Fibroblast of the conjunctiva (primary cell): ENCODE measurements at regions not wholly inside any gene's neighbourhood (a gene's known extent, or its start where the extent isn't known, plus 50 kb on each side); places are given as distances from the start of the nearest gene placed in this dataset.

Source experiments
- DNase-seq: peaks from one replicate; pipeline ENCODE4 v3.0.0-alpha.2; 2010; ENCODE audit warnings: low read depth

DNA sequence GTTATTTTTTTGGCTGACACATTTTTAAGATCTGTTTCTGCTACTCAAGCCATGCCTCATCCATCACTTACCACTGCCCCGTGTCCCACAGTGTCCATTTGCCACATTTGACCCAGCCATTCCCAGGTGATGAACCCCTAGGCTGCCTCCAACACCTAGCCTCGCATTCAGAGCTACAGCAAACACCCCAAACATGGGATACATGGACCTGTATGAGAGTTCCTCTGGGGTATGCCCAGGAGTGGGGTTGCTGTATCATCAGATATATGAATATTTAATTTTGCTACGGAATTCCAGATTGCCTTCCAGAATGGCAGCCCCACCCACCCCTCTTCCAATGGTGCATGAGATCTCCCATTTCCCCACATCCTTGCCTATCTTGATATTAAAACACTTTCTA lies 190.1 kb upstream of the RNF32 start:
- DNase-seq: no peak

DNA sequence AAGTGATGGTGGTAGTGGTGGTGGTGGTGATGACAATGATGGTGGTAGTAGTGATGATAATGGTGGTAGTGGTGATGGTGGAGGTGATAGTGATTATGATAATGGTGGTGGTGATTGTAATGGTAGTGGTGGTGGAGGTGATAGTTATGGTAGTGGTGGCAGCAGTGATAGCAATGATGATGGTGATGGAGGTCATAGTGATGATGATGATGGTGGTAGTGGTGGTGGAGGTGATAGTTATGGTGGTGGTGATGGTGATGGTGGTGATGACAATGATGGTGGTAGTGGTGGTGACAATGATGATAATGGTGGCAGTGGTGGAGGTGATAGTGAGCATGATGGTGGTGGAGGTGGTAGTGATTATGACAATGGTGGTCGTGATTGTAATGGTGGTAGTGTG lies 191.7 kb upstream of the RNF32 start:
- DNase-seq: no peak

DNA sequence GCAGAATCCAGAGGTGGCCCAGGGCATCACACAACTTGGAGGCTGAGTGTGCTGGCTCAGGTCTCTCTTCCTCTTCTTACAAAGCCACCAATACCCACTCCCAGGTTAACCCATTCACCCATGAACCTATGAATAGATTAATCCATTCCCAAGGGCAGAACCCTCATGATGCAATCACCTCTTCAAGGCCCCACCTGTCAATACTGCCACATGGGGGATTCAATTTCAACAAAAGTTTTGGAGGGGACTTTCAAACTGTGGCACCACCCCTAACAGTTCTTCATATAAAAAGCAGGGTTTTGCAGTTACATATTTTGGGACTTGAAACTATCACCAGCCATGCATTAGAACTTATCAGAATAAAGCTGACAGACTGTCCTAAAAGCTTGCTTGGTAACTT lies 193.6 kb upstream of the RNF32 start:
- DNase-seq: no peak

DNA sequence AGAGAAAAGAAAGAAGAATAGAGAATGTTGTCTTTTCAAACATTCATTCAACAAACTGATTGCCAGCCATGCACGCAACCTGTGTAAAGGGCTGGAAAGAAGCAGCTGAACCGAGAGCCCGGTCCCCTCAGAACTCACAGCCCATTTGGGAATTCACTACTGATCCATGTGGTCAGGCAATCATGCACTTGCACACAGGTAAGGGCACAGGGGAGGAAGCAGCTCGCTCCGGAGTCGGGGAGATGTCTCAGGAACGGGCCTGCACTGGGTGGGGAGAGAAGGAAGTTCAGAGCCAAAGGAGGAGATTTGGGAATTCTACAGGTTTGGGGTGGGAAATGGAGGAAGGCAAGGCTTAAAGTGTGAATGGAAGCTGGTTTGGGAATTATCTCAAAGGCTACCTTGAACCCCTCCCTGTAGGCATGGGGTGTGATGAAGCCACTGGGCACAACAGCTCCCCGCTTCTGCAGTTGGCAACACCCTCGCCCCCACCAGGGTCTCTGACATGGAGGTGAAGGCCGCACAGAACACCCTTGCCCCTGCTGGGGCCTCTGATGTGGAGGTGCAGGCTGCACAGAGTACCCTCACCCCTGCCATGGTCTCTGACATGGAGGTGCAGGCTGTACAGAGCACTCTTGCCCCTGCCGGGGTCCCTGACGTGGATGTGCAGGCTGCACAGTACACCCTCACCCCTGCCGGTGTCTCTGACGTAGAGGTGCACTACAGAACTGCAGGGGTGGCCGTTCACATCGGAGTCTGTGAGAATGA lies 194.4 kb upstream of the RNF32 start:
- DNase-seq: no peak

DNA sequence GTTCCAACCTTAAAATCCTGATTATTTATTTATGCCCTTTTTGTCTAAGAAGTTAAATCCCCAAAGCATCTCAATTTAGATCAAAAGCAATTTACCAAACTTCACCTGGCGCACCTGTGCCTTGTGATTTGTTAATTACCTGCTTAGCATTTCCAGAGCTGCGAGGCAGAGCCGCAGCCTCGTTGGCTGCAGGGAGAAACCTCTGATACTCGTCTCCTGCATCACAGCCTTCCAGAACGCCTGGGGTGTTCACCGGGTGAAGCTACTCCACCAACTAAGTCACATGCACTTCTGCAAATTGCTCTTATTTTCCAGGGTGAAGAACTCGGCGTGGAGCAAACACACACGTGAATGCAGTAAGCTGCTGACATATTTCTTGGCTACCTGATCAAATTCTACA lies 198.1 kb upstream of the RNF32 start:
- DNase-seq: no peak

DNA sequence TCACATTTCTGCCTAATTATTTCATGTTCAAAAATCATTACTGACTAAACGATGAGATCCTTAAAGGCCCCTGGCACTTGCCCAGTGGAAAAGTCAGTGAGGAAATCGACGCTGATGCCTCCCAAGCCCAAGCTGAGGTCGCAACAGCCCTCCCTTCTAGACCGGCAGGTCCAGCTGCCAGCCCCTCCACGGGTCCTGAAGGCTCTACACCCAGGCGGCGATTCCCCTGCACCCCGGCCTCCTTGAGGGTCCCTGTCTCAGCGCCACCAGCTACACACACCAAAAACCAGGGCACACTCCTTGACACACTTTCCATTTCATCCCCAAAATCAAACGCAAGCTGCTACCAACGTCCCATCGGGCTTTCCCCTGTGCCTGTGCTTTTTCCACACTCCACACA lies 200.1 kb upstream of the RNF32 start:
- no peak for DNase-seq

DNA sequence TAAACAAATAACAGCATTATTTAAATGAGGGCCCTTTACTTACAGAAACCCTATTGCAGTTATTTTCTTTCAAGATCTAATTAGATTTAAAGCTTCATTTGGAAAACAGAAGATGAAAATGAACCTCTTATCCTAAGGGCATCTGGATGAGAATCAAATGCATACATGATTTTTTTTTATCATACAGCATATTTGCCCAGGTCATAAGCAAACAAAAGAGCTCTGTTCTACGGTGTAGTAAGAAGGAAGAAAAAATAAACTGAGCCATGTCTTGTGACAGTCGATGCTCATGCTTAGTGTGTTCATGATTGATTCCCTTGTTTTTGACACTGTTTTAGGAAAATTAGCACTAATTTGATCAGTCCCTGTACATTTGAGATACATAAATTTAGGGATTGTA lies 202.6 kb upstream of the RNF32 start:
- no peak for DNase-seq

DNA sequence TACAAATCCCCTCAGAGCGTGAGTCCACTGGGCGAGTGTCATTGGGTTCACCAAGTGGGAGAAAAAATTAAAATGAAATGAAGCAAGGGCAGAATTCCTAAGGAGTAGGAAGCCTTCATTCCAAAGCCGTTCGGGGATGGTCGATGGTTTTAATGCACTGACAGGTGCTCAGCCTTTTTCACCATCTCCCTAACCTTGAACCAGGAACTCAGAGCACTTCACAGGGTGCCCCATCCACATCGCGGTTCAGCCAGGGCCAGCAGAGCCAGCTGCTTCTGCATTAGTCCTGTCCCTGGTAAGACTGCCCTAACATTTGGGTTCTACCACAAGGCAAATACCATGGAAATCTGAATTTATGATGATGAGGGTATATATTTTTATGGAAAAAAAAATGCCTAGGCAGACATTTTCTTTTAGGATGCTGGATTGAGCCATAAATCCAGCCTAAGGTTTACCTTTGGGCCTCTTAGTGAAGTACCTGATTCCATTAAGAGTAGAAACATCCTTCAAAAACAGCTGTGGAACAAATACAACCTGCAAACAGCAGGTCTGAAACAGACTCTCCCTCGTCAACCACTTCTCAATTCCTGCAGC lies 203.5 kb upstream of the RNF32 start:
- no peak for DNase-seq

DNA sequence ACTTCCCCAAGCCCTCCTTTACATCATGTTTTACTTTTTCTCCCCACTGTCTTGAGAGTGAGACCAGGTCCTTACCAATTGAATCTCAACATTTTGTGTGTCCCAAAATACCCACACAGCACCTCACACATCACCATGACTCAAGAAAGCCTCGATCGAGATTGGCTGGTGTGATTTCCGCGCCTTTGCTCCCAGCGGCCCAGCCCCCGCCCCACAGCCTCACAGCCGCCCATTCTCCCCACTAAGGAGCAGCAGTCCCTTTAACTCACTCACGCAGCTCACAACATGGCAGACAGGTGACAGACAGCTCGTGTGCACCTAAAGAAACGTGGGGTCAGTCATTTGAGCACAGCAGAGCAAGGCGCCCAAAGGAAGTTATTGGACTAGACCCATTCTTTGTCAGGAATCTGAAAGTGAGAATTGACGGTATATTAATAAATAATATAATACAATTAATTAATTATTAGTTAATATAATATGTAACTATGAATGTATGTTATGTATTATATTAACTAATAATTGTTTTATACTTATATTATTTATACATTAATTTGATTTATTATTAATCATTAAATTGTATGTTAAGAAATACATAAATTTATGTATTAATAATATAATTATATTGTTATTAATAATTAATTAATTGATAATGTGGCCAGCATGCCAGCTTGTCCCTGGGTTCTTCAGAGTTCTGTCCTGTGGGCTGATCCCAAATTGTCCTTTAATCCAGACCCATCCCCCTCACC lies 204.9 kb upstream of the RNF32 start:
- DNase-seq: no peak

DNA sequence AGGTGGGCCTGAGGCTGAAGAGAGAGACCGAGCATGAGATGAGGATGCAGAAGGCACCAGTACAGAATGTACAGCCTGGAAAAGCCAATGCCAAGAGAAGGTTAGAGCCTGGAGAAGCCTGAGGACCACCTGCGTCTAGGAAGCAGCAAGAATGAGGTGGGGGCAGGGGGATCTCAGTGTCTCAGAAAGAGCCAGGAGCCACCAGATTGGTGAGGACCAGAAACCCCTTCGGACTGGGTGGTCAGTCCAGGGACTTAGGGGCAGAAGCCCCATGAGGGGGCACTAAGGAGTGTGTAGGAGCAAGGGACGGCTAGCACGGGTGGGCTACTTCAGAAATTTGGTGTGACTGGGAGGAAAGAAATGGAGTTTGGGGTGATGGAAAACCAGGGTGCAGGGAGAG lies 205.9 kb upstream of the RNF32 start:
- DNase-seq: no peak

DNA sequence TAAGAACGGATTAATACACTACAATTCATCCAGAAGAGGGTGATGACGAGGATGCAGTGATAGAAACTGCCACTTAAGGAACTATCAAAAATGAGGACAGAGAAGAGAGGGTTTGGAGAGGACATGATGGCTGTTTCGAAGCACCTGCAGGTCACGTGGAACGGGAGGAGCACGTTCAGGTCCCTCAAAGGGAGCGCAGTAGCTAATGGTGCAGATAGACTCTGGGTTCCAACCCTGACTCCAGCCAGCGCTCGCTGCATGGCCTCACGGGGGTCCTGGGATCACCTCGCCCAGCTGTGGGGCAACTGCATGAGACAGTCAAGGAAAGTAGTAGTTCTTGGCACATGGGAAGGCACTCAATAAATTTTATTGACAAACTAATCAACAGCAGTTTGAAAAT lies 208.6 kb upstream of the RNF32 start:
- DNase-seq: no peak

DNA sequence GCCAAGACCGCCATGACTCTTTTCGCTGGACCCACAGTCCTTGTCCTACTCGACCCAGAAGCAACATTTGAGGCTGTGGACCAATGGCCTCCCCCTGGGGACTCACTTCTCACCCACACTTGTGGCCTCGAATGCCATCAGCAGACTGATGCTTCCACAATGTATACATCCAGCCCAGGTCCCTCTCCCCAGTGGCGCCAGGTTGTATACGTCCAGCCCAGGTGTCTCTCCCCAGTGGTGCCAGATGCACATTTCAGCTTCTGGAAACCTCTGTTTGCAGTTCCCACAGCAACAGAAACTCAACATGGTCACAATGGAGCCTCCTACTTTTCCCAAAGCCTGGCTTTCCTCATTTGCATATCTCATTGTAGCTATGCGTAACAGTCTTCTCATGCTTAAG lies 210.5 kb upstream of the RNF32 start:
- DNase-seq: no peak

DNA sequence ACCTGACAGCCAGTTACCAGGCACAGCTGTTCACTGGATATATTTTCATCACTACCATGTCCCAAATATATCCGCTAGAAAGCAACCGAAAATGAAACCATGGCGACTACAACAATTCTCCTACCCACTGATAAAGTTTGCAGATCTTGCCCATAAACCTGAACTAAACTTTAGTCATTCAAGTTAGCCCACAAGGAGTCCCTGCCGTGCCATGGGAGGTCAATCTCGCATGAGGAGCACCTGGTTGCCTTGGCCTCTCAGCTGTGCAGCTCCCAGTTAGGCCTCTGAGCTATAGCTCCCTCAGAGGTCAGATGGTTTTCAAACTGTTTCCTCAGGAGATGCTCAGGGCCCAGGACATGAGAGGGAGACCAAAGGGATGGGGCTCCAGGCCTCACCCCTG lies 211.1 kb upstream of the RNF32 start:
- DNase-seq: no peak

DNA sequence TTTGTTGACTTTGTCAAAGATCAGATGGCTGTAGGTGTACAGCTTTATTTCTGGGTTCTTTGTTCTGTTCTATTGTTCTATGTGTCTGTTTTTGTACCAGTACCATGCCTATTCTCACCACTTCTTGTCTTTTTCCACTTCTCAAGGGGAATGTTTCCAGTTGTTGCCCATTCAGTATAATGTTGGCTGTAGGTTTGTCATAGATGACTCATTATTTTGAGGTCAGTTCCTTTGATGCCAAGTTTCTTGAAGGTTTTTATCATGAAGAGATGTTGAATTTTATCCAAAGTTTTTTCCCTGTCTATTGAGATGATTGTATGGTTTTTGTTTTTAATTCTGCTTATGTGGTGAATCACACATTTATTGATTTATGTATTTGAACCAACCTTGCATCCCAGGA lies 216.7 kb upstream of the RNF32 start:
- DNase-seq: no peak

DNA sequence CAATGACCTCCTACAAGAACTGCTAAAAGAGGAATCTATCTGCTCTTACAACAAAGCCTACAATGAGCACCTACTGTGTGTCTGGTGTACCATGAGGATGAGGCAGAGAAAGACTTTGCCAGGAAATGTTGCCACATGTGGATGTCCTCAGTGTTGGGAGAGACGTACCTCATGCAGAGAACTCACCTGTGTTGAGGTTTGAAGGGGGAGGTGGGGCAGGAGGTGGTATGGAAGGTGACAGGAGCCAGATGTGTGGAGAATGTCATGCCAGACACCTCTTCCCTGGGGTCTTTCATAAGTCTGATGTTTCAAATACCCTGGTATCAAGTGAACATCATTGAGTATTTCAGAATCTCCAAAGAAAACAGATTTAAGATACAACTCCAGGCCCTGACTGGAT lies 220.1 kb upstream of the RNF32 start:
- no peak for DNase-seq

DNA sequence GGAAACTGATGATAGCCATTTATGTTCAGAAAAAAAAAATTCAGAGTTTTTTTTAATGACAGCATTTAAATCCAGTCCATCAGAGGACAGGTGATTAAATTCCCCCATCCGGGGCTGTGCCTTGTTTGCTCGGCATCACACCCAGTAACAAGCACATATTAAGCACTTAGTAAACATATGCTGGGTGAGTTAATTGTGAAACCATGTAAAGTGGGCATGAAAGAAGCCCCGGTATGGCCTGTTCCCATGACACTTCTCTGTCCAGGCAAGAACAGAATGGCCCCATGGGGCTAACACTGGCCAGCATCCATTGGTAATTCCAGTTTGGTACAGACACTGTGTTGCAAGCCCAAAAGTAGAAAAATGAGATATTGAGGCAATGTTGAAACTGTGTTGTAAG lies 220.8 kb upstream of the RNF32 start:
- no peak for DNase-seq

DNA sequence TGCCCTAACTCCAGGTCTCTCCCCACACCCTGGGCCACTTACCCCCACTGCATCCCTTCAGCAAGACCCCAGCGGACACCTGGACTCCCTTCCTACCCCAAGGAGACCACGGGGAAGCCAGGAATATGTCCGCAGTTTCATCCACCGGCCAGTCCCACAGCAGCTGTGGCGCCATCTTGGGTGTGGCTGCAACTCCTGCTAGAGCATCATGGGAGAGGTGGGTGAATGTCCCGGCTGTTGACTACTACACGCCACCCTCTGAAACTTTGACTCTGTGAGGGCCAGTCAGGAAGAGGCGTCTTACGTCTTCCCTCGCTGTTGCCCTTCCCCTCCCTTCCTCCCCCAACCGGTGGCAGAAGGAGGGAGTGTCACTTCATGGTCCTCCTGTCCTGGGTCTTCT lies 238.3 kb upstream of the RNF32 start:
- no peak for DNase-seq

DNA sequence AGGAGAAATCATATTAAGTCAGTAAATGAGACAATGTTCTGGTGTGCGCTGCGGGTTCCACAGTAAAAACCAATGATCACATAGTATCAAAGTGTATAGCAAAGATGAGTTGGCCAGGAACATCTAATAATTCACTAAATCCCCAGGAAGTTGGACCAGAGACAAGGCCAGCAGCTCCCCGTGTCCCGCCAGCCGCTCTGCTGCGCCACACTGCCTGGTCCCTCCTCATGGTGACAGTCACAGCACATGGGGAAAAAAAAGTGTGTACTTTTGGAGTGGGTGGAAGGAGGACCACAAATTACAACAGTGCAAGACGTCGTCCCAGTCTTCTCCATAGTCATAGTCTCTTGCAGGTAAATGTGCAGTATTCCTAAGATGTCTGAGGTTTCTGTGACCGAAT lies 239.0 kb upstream of the RNF32 start:
- no peak for DNase-seq

DNA sequence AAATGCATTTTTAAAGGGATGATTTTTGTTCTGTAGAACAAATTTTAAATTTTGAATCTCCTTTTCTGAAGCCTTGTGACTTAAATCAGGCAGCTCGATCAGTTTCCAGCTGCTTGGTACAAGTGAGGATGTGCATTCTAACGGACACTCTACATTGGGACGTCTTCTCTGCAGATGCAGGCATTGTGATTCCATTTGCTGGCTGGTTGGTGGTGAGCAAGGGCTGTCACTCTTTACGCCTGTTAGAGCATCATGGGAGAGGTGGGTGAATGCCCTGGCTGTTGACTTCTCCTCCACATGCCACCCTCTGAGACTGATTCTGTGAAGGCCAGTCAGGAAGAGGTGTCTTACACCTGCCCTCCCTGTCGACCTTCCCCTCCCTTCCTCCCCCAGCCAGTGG lies 240.5 kb upstream of the RNF32 start:
- no peak for DNase-seq

DNA sequence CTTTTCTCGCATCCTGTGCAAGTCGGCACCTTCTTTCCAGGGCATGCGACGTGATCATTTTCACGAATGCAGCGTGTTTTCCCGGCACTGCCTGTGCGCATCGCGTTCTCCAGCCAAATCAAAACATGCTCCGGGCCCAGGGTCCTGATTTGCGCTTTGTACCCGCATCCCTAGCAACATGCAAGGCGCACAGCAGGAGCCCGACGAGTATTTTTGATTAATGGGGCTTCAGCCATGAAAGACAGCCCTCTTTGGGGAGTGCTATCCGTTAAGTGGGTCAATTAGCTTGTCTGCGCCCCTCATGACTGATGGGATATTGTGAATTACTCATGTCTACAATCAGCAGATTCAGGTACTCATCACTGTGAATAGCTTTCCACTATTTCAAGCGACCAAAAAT lies 243.3 kb upstream of the RNF32 start:
- DNase-seq: no peak

DNA sequence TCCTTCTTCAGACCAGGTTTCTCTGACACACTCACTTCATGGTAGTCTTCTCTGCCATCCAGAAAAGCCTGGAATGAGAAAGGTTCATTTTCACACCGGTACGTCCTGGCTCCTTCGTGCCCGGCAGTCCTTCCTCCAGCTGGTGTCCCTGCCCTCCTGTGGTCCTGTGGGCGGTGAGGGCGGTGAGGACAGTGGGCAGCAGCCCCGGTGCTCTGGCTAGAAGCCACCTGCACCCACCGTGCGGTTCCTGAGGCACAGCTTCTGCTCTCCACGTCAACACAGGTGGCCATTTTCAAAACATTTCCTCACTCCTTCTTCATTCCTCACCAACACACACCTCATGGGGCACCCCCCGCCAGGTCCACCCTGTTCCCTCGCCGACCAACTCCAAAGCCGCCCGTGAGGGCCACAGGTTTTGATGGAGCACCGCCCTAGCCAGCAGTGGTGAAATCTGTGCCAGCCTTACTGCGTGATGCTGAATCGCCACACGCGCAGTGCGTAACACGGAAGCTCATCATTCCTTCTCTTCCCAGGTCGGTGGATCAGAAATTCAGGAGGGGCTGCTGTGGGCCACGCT lies 251.4 kb upstream of the RNF32 start:
- no peak for DNase-seq

DNA sequence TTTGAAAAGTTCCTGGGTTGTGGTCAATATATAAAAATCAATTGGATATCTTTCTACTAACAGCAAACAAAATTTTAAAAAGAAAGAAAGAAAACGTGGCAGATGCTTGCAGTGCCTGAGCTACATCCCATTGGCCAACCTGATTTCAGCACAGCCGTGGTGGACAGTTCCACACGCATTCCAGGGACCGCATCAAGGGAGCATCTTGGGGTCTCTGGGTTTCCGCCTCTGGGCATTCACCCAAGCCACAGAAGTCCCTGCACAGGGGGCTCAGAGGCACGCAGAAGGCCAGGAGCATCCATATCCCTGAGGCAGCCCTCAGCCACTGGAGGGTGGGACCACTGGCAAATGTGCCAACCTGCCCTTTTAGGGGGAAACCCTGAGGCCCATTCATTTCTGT lies 254.5 kb upstream of the RNF32 start:
- no peak for DNase-seq

DNA sequence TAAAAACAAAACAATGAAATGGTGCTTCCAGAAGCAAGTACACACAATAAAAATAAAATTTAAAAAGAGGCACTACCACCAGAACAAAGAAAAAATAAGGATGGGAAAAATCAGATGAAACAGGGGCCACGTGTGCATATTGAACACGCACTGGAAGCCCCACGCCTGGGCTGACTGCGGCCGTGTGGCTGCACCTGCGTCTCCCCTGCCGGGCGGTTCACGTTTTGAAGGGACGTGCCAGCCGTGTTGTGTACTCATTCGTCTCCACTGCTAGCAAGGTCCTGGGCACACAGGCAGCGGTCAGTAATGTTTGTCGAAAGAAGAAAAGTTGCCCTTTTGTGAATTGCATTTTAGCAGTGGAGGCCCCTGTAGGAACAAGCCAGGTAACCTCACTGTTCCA lies 255.9 kb upstream of the RNF32 start:
- DNase-seq: no peak
